ENCODE measurements at regions not wholly inside any gene's neighbourhood (a gene's known extent, or its start where the extent isn't known, plus 50 kb on each side); places are given as distances from the start of the nearest gene placed in this dataset.

DNA sequence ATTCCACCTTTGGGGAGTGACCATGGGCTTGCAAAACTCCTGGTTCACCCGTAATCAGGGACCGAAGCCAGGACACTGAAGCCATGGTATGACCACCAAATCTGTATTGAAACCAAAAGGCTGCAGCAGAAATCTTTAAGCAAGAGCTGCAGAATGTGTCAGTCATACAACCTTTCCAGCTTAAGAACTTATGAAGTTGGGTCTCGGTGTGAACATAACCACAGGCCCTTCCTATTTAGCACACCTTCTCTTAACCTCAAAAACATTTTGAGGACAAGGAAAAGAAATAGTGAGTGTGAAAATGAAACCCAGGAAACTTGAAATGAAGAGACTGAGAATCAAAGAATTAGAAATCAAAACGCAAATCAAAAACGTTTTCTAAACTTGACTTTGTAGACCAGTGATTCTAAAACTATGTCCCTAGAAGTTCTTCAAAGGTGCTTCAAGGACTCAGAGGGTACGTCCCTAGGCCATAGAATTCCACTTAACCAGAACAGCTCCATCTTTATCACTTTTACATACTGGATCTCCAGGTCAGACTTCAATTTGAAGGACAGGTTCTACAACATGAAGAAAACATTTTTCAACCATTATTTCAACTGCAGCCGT lies 231.6 kb upstream of the GRIP1 start:
- TF ChIP-seq CTCF (IDR thresholded peaks at IDR 0.05; ENCODE audit: low read depth, low read length), result no peak
- no peak for DNase-seq (ENCODE audit: extremely low read depth, low read depth)

DNA sequence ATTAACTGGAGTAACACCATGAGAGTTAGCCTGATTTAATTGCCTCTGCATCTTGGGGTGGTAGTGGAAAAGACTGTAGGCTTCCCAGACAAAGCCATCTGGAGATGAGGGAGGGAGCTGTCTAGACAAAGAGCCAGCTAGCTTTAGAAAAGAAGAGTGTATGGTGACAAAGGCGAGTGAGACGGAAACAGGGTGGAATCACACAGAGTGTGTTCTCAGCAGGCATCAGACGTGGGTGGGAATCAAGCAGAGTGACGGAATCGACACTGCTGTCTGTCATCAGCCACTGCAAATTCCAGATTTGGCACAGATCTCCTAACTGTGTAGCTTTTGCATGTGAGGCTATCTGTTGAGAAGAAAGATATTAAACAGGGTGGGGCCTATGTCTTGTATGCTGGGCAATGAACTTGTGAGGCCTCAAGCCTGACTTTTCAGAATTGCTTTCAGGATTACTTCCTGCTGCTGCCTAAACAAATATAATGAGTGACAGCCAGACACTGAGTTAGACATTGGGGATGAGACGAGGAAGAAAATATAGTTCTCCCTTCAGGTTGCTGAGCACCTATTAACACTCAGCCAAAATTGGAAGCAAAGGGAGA lies 236.5 kb upstream of the GRIP1 start:
- no peak for TF ChIP-seq CTCF (IDR thresholded peaks at IDR 0.05; ENCODE audit: low read depth, low read length)
- no peak for DNase-seq (ENCODE audit: extremely low read depth, low read depth)

DNA sequence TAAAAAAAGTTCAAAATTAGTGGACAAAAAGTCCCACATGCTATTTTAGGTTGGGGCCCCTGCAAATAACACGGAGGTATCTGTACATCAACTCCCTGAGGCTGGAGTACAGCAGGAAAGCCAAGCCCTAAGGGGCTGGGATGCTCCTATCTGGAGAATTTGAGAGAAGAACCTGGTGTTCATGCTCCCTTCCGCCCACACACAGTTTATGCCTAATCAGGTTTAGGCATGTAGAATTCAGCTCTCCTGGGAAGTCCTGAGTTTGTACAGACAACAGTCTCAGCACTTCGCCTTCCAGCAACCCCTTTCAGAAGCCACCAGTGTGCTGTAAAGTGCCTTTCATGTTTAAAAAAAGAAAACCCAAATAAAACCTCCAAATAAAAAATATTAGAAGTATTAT lies 237.3 kb upstream of the GRIP1 start:
- DNase-seq (ENCODE audit: extremely low read depth, low read depth), result no peak
- no peak for TF ChIP-seq CTCF (IDR thresholded peaks at IDR 0.05; ENCODE audit: low read depth, low read length)

GRCh38 chr12:66919466-66919865 lies 240.6 kb upstream of the GRIP1 start:
- DNase-seq (ENCODE audit: extremely low read depth, low read depth), result no peak
- TF ChIP-seq CTCF (IDR thresholded peaks at IDR 0.05; ENCODE audit: low read depth, low read length), result no peak

GRCh38 chr12:66920205-66920604 lies 241.3 kb upstream of the GRIP1 start:
- no peak for TF ChIP-seq CTCF (IDR thresholded peaks at IDR 0.05; ENCODE audit: low read depth, low read length)
- DNase-seq (ENCODE audit: extremely low read depth, low read depth), result no peak

DNA sequence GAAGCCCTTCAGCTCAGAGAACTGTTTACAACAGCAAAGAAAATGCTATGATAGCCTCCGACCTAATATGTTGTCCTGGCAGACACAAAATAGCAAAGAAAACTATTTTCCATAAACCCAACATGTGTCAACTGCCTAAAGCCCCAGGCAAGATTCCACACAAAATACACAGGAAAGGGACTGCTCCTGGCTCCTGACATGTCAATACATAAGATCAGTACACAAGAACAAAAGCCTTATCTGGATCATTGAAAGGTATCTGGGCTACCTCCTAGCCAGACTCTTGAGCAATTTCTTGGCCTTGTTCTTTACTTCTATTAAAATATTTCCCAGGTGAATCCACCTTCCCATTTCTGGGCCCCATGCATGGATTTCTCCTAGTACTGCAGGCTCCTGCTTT lies 242.3 kb upstream of the GRIP1 start:
- TF ChIP-seq CTCF (IDR thresholded peaks at IDR 0.05; ENCODE audit: low read depth, low read length), result no peak
- DNase-seq (ENCODE audit: extremely low read depth, low read depth), result no peak

DNA sequence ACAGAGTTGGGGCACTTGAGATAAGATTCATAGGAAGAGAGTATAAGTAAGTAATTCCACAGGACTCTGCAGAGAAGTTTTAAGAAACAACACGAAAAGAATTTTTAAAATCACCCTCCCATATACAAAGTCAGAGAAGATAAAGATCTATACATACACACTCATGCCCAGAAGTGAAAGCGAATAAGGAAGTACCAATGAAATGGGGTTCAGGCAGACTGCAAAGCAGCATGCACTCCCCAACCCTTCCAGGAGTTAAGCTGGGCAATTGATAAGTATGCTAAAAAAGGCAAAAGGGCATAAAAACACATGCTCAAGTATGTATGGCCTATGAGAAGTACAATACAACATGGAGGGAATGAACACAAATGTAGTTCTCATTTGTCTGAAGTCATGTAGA lies 246.2 kb upstream of the GRIP1 start:
- DNase-seq (ENCODE audit: extremely low read depth, low read depth), result no peak

More for the DNA sequence above, 246.2 kb upstream of the GRIP1 start:
- TF ChIP-seq CTCF (IDR thresholded peaks at IDR 0.05; ENCODE audit: low read depth, low read length), result no peak
